ENCODE measurements at regions not wholly inside any gene's neighbourhood (a gene's known extent, or its start where the extent isn't known, plus 50 kb on each side); places are given as distances from the start of the nearest gene placed in this dataset.

GRCh38 chr3:159178209-159178897 lies 376.5 kb downstream of the MFSD1 start:
- no peak for DNase-seq (ENCODE audit: extremely low spot score, unreplicated experiment)
- no peaks in the 10 kb centered on the region for H3K4me1 Mint-ChIP-seq (ENCODE audit: unreplicated experiment)
- H3K9me3 Mint-ChIP-seq (ENCODE audit: unreplicated experiment): no peaks in the 10 kb centered on the region
- no peak for TF ChIP-seq CTCF (IDR thresholded peaks at IDR 0.05)
- H3K4me3 Mint-ChIP-seq (ENCODE audit: unreplicated experiment): no peak overlapping the region
- H3K27ac Mint-ChIP-seq (ENCODE audit: unreplicated experiment): no peak overlapping the region
- H3K27me3 Mint-ChIP-seq (ENCODE audit: unreplicated experiment): no peaks in the 10 kb centered on the region
- H3K36me3 Mint-ChIP-seq (ENCODE audit: unreplicated experiment): no peaks in the 10 kb centered on the region

- Mint-ChIP-seq H3K27ac (ENCODE audit: unreplicated experiment) (no peak overlapping the region), H3K36me3 (ENCODE audit: unreplicated experiment) (no peaks in the 10 kb centered on the region), H3K9me3 (ENCODE audit: unreplicated experiment) (no peaks in the 10 kb centered on the region), H3K4me3 (ENCODE audit: unreplicated experiment) (no peak overlapping the region), H3K27me3 (ENCODE audit: unreplicated experiment) (no peaks in the 10 kb centered on the region), H3K4me1 (ENCODE audit: unreplicated experiment) (no peaks in the 10 kb centered on the region)
- TF ChIP-seq CTCF (IDR thresholded peaks at IDR 0.05): no peak
- DNase-seq (ENCODE audit: extremely low spot score, unreplicated experiment): no peak
These were observed 381.1 kb downstream of the MFSD1 start for GRCh38 chr3:159182961-159183360.

GRCh38 chr3:159185443-159186050 lies 383.7 kb downstream of the MFSD1 start:
- no peak for TF ChIP-seq CTCF (IDR thresholded peaks at IDR 0.05)
- no peak for DNase-seq (ENCODE audit: extremely low spot score, unreplicated experiment)
- Mint-ChIP-seq H3K4me1 (ENCODE audit: unreplicated experiment) (no peaks in the 10 kb centered on the region), H3K4me3 (ENCODE audit: unreplicated experiment) (no peak overlapping the region), H3K27ac (ENCODE audit: unreplicated experiment) (no peak overlapping the region), H3K36me3 (ENCODE audit: unreplicated experiment) (no peaks in the 10 kb centered on the region), H3K9me3 (ENCODE audit: unreplicated experiment) (no peaks in the 10 kb centered on the region), H3K27me3 (ENCODE audit: unreplicated experiment) (peaks cover 3% of the 10 kb centered on the region)

DNA sequence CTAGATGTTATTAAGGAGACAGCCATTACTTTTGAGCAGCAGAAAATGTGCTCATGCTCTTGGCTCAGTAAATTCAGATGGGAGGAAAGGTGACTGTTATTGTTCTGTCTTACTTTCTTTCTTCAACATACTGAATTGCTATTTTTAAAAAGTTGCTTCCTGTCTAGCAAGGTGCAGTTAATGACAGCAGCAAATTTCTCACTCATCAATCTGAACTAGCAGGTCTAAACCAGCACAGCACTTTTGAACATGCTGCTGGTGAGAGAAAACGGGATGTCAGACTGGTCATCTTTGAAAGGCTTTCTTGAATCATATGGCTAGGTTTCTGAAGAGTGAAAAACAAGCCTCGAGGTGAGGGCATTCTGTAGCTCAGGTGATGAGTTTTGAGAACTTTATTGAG lies 384.7 kb downstream of the MFSD1 start:
- H3K9me3 Mint-ChIP-seq (ENCODE audit: unreplicated experiment): no peaks in the 10 kb centered on the region
- DNase-seq (ENCODE audit: extremely low spot score, unreplicated experiment): no peak
- H3K36me3 Mint-ChIP-seq (ENCODE audit: unreplicated experiment): no peaks in the 10 kb centered on the region
- peaks cover 3% of the 10 kb centered on the region for H3K27me3 Mint-ChIP-seq (ENCODE audit: unreplicated experiment)
- no peaks in the 10 kb centered on the region for H3K4me1 Mint-ChIP-seq (ENCODE audit: unreplicated experiment)
- H3K27ac Mint-ChIP-seq (ENCODE audit: unreplicated experiment): no peak overlapping the region
- no peak for TF ChIP-seq CTCF (IDR thresholded peaks at IDR 0.05)
- no peak overlapping the region for H3K4me3 Mint-ChIP-seq (ENCODE audit: unreplicated experiment)

GRCh38 chr3:159187232-159187631 lies 385.4 kb downstream of the MFSD1 start:
- peaks cover 3% of the 10 kb centered on the region for H3K27me3 Mint-ChIP-seq (ENCODE audit: unreplicated experiment)
- no peak for TF ChIP-seq CTCF (IDR thresholded peaks at IDR 0.05)
- DNase-seq (ENCODE audit: extremely low spot score, unreplicated experiment): no peak
- no peak overlapping the region for H3K27ac Mint-ChIP-seq (ENCODE audit: unreplicated experiment)
- no peaks in the 10 kb centered on the region for H3K36me3 Mint-ChIP-seq (ENCODE audit: unreplicated experiment)
- no peaks in the 10 kb centered on the region for H3K9me3 Mint-ChIP-seq (ENCODE audit: unreplicated experiment)
- H3K4me3 Mint-ChIP-seq (ENCODE audit: unreplicated experiment): no peak overlapping the region
- no peaks in the 10 kb centered on the region for H3K4me1 Mint-ChIP-seq (ENCODE audit: unreplicated experiment)
